Ascending aorta (tissue), 2 donors: ENCODE measurements at regions not wholly inside any gene's neighbourhood (a gene's known extent, or its start where the extent isn't known, plus 50 kb on each side); places are given as distances from the start of the nearest gene placed in this dataset.

Experiments
- DNase-seq, 2 donors: peaks; one replicate each; pipeline ENCODE4 v3.0.0-alpha.2; 2019; ENCODE audit warnings: low spot score in 2 of 2
- H3K27ac ChIP-seq, 2 donors: fragments of 200-600 bp; sonication (generic); one replicate each; pipeline ENCODE4 v1.5.1; 2016 to 2017; ENCODE audit warnings: mild to moderate bottlenecking in 1 of 2
- H3K27me3 ChIP-seq: fragments of 200-600 bp; sonication (generic); one replicate; pipeline ENCODE4 v1.5.1; 2017
- H3K36me3 ChIP-seq, 2 donors: fragments of 200-600 bp; sonication (generic); one replicate each; pipeline ENCODE4 v1.5.1; 2016
- H3K4me1 ChIP-seq, 2 donors: fragments of 200-600 bp; sonication (generic); one replicate each; pipeline ENCODE4 v1.5.1; 2016 to 2017; ENCODE audit warnings: mild to moderate bottlenecking in 1 of 2
- H3K4me3 ChIP-seq, 2 donors: fragments of 200-600 bp; sonication (generic); one replicate each; pipeline ENCODE4 v1.5.1; 2016 to 2017; ENCODE audit warnings: mild to moderate bottlenecking in 1 of 2
- H3K9me3 ChIP-seq, 2 donors: fragments of 200-600 bp; sonication (generic); one replicate each; pipeline ENCODE4 v1.5.1; 2016
- CTCF ChIP-seq, 3 experiments: fragments of 200-600 bp in 2 of 3; fragments of 450-650 bp in 1 of 3; sonication (generic) in 2 of 3; IDR thresholded peaks; one replicate each; pipeline ENCODE4 v1.5.1; 2016 to 2019; ENCODE audit warnings: antibody characterized with exemption in 3 of 3, mild to moderate bottlenecking in 1 of 3, moderate library complexity in 1 of 3
- intact Hi-C: fragments of 100-400 bp; cut with DNase I; formaldehyde crosslinking; loops from one replicate; pipeline ENCODE4 v1.15.1; 2023

DNA sequence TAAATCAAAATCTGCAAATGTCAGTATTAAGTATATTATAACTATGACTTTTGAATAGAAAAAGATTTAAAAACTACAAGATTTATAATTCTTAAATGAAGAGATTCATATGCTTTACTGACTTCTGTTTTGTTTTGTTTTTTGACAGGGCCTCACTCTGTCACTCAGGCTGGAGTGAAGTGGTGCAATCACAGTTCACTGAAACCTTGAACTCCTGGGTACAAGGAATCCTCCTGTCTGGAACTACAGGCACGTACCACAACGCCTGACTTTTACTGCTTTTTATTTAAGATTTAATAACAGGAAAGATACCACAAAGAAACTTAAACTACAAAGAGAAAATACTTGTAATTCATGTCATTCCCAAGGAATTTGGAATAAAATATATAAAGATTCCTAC, 940.2 kb upstream of the CITED2 start:
- intact Hi-C loops: no loop called here
- H3K4me1 ChIP-seq: peaks cover 0 to 2% of the 10 kb centered on the region in 2 donors
- no peaks in the 10 kb centered on the region for H3K36me3 ChIP-seq
- H3K27me3 ChIP-seq: no peaks in the 10 kb centered on the region
- H3K4me3 ChIP-seq: no peak overlapping the region
- TF ChIP-seq CTCF (IDR thresholded peaks at IDR 0.05): no peak
- DNase-seq: no peak
- no peak overlapping the region for H3K27ac ChIP-seq
- H3K9me3 ChIP-seq: no peaks in the 10 kb centered on the region

DNA sequence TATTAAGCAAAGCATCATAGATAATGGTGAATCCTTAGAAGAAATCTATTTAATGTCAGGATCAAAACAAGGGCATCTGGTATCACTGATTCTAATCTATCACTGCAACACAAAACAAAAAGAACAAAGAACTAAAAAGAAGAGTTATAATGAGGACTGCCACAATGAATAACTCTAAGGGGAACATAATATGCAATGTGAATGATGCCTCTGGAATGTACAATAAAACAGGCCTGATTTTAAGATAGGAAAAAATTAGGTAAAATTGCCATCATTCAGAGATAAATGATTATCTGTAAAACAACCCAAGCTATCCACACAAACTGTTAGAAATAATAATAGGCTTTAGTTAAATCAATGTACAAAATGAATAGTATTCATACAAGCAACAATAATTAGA, 936.7 kb upstream of the CITED2 start:
- no peaks in the 10 kb centered on the region for H3K27me3 ChIP-seq
- no peaks in the 10 kb centered on the region for H3K9me3 ChIP-seq
- H3K27ac ChIP-seq: no peak overlapping the region
- H3K36me3 ChIP-seq: no peaks in the 10 kb centered on the region
- H3K4me1 ChIP-seq: no peaks in the 10 kb centered on the region
- H3K4me3 ChIP-seq: no peak overlapping the region
- no peak for DNase-seq
- no peak for TF ChIP-seq CTCF (IDR thresholded peaks at IDR 0.05)
- intact Hi-C loops: no loop called here

- intact Hi-C loops: no loop called here
- H3K27ac ChIP-seq: no peak overlapping the region
- H3K4me3 ChIP-seq: no peak overlapping the region
- H3K4me1 ChIP-seq: no peaks in the 10 kb centered on the region
- no peak for TF ChIP-seq CTCF (IDR thresholded peaks at IDR 0.05)
- DNase-seq: no peak
- no peaks in the 10 kb centered on the region for H3K36me3 ChIP-seq
- H3K27me3 ChIP-seq: no peaks in the 10 kb centered on the region
- H3K9me3 ChIP-seq: no peaks in the 10 kb centered on the region
Observed at GRCh38 chr6:140303218-140303949, 928.9 kb upstream of the CITED2 start.

DNA sequence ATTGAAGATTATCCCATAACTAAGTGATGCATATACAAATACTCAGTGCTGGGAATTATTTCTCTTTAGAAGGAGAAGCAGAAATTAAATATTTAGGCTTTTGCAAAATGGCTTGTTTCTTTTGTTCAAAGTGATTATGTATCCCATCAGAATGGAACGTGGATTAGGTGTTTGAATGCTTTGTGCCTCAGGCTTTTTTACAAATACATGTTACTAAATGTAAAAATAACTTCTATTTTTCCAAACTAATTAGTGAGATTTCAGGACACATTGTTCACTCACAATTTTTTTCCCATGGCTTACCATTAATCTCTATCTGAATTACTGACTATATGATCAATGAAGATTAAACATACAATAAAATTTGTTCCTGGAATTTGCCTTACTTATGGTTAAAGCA, 925.9 kb upstream of the CITED2 start:
- no peak for DNase-seq
- no peak overlapping the region for H3K4me3 ChIP-seq
- intact Hi-C loops: no loop called here
- H3K9me3 ChIP-seq: no peaks in the 10 kb centered on the region
- H3K27ac ChIP-seq: no peak overlapping the region
- TF ChIP-seq CTCF (IDR thresholded peaks at IDR 0.05): no peak
- H3K36me3 ChIP-seq: no peaks in the 10 kb centered on the region
- no peaks in the 10 kb centered on the region for H3K4me1 ChIP-seq
- no peaks in the 10 kb centered on the region for H3K27me3 ChIP-seq

GRCh38 chr6:140289186-140289585, 914.7 kb upstream of the CITED2 start:
- no peak for TF ChIP-seq CTCF (IDR thresholded peaks at IDR 0.05)
- intact Hi-C loops: no loop called here

More at GRCh38 chr6:140289186-140289585, 914.7 kb upstream of the CITED2 start:
- DNase-seq: no peak
- Histone ChIP-seq H3K36me3 (no peaks in the 10 kb centered on the region), H3K4me1 (no peaks in the 10 kb centered on the region), H3K27ac (no peak overlapping the region), H3K27me3 (no peaks in the 10 kb centered on the region), H3K4me3 (no peak overlapping the region), H3K9me3 (no peaks in the 10 kb centered on the region)
